GM13976 (cell line): ENCODE measurements at regions not wholly inside any gene's neighbourhood (a gene's known extent, or its start where the extent isn't known, plus 50 kb on each side); places are given as distances from the start of the nearest gene placed in this dataset.

Experiments used
- DNase-seq: peaks from one replicate; pipeline ENCODE4 v3.0.0; 2012; ENCODE audit warnings: low spot score
- in situ Hi-C: fragments of 300-500 bp; cut with MboI; formaldehyde crosslinking; loops from one replicate; pipeline ENCODE4 v1.12.0; 2022; ENCODE audit warnings: low sequenced_read_pairs, mixed read lengths, inconsistent platforms; ENCODE audit not compliant: unreplicated experiment
- TF ChIP-seq, protein P1 (sequence below): IDR thresholded peaks from 2 replicates; pipeline ENCODE4 v1.5.1; 2012; ENCODE audit warnings: borderline replicate concordance, mild to moderate bottlenecking; ENCODE audit not compliant: insufficient read depth; ENCODE audit errors: extremely low read depth, missing control alignments, control extremely low read depth

DNA sequence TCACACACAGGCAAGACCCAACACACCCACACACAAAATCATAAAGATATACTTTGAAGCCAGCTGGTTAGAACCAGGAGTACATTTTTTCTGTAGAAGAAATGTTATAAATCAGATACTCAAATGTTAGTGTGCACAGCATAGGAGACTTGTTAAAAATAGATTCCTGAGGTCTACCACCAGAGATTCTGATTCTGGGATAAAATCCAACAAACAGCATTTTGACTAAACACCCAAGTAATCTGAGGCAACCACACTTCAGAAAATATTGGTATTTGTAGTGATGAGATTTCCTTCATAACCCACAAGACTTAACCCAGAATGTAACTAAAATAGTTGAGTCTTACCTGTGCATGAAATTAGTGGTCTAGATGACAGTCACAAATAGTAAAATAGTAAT is 301.8 kb downstream of the HNRNPD start:
- TF ChIP-seq, protein P1, sequence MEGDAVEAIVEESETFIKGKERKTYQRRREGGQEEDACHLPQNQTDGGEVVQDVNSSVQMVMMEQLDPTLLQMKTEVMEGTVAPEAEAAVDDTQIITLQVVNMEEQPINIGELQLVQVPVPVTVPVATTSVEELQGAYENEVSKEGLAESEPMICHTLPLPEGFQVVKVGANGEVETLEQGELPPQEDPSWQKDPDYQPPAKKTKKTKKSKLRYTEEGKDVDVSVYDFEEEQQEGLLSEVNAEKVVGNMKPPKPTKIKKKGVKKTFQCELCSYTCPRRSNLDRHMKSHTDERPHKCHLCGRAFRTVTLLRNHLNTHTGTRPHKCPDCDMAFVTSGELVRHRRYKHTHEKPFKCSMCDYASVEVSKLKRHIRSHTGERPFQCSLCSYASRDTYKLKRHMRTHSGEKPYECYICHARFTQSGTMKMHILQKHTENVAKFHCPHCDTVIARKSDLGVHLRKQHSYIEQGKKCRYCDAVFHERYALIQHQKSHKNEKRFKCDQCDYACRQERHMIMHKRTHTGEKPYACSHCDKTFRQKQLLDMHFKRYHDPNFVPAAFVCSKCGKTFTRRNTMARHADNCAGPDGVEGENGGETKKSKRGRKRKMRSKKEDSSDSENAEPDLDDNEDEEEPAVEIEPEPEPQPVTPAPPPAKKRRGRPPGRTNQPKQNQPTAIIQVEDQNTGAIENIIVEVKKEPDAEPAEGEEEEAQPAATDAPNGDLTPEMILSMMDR: no peak
- no peak for DNase-seq
- in situ Hi-C loops: no loop called here

DNA sequence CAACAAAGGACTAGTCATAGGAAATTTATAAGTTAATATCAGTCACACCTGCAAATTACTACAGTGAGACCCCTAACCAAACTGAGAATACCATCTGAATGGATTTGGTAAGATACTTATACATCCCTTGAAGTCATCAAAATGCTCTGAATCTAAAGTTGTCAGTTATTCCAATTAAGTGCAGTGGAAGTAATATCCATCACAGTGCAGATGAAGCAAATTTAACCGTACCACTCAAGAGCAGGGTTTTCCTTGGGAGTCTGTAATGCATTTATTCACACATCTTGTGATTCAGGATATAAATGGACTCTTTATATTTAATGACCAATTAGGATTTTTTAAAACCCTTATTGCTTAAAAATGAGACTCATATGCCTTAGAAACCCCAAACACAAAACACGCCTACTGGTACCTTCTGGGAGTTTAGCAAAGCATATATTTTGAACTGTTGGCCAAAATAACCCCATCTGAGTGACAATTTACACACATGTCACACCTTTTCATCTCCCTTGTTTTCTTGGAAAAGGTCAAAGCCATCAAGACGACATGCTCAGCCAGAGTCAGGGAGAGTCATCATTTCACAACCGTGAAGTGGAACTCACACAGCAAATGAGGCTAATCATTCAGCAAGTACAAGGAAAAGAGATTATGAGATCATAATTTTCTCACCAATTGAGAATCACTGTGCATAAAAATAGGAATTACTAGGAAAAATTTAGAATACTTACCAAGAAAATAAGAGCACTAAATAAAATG is 303.7 kb downstream of the HNRNPD start:
- DNase-seq: no peak
- TF ChIP-seq, protein P1: no peak
- in situ Hi-C loops: no loop called here

DNA sequence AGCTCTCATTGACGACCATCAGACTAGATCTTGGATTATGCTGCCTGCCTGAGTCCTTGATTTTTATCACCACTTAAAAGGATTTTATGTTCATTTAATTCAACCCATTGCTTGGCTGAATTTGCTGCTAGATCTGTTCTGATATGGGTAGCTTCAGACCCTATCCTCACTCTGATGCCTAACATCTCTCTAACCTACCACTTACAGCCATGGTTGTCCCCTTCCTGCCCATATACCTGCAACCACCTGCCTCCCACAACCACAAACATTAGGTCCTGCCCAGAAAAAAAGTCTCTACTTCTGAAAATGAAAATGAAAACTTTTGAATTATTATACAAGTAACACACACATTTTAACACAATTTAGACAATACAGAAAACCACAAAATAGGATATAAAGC is 310.8 kb downstream of the HNRNPD start:
- DNase-seq: no peak
- in situ Hi-C loops: no loop called here
- TF ChIP-seq, protein P1: no peak

DNA sequence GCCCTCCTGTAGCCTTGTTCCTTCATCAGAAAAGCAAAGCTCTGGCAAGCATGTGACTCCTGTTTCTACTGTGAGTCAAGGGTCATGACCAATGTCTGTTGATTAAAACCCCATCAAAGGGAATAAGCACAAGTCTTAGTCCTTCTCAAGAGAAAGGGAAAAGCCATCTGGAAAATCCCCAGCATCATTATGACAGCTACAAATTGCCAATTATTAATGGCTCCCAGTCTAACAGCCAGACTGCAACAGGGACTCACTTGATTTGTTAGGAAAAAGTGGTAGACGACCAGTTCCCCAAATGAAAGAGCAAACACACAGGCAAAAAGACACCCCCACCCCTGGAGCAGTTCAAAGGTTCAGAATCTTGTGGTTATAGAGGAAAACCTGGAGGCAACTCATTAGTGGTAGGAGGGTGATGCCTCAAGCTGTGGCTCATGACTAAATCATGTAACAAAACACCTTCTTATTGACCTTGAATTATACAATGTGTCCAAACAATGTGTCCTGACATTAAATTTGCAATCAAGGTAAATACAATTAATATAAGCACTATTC is 315.7 kb downstream of the HNRNPD start:
- no peak for DNase-seq
- in situ Hi-C loops: no loop called here
- TF ChIP-seq, protein P1: no peak

DNA sequence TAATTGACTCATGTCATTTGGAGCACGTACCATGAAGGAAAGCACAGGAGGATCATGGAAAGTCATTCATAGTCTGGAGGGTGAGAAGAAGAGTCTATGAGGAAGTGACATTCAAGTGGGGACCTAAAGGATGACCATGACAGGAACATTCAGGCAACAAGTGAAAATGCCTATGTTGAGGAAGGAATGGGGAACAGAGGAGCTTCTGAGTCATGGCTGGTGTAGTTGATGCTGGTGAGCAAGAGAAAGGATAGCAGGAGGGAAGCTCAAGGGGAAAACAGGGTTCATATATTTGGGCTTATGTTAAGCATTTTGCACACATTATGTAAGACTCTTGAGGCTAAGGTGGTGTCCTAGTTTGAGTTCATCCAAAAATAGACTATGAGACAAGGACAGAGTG is 318.6 kb downstream of the HNRNPD start:
- TF ChIP-seq, protein P1: no peak
- no peak for DNase-seq
- in situ Hi-C loops: no loop called here

DNA sequence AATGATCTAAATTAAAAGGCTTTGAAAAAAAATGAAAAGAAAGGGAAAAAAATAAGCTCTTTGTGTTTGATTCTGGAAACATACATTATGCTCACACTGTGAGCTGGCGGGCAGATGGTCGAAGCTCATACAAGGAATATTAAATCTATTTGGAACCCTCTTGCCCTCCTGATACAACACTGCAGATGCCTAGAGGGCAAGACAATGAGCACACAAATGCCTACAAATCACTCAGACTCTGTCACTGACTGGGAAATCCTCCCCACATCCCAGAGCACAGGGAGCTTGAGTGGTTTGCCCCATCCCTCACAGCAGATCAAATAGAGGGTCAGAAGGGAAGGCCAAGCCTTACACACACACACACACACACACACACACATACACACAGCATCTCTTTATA is 320.4 kb downstream of the HNRNPD start:
- TF ChIP-seq, protein P1: no peak
- DNase-seq: no peak
- in situ Hi-C loops: no loop called here

DNA sequence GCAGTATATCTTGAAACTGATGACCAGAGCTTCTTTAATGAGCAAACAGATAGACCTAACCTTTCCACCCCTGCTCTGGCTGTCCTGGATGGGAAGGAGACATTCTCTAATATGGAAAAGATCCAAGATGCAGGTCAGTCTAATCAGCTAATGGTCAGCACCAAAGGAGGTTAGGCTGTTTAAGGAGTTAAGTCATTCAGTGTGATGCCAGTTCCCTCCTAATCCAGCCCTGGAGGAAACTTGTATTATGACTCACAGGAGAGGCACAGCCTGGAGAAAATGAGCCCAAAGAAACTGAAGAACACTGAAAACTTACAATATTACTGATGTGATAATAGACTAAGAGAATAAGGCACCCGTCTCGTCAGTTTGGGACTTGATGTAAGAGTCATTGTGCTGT is 323.0 kb downstream of the HNRNPD start:
- in situ Hi-C loops: no loop called here
- TF ChIP-seq, protein P1: no peak
- DNase-seq: no peak
